AG09319 (cell line): ENCODE measurements at regions not wholly inside any gene's neighbourhood (a gene's known extent, or its start where the extent isn't known, plus 50 kb on each side); places are given as distances from the start of the nearest gene placed in this dataset.
"Not testable (repeated sequence)": the region's sequence is repeated elsewhere in the genome, so short reads cannot be mapped to it uniquely, and the experiment has no call there.

Source experiments
- DNase-seq: peaks from one replicate; pipeline ENCODE4 v3.0.0-alpha.2; 2010; ENCODE audit warnings: low read depth; ENCODE audit errors: extremely low read depth
- TF ChIP-seq, protein P1 (sequence below): IDR thresholded peaks from 2 replicates; pipeline ENCODE4 v1.5.1; 2011; ENCODE audit warnings: low read depth, mild to moderate bottlenecking, inconsistent platforms, low read length, moderate library complexity

DNA sequence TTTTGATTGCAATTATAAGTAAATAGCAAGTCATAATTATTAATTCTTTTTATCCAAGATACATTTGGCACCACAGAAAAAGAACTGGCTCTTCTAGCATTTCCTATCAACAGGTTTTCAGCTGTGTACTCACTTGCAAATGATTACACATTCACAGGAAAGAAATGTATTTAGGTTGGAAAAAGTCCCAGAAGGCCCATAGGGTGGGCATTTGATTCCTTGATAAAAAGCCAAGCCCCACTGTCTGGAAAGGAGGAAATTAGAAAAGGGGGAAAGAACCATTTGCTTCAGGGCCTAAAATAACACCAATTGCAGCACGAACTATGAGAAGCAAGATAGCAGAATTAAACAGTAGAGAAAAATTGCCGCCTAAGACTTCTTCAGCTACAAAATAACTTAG, 80.8 kb upstream of the COL1A2 start:
- no peak for DNase-seq
- TF ChIP-seq, protein P1, sequence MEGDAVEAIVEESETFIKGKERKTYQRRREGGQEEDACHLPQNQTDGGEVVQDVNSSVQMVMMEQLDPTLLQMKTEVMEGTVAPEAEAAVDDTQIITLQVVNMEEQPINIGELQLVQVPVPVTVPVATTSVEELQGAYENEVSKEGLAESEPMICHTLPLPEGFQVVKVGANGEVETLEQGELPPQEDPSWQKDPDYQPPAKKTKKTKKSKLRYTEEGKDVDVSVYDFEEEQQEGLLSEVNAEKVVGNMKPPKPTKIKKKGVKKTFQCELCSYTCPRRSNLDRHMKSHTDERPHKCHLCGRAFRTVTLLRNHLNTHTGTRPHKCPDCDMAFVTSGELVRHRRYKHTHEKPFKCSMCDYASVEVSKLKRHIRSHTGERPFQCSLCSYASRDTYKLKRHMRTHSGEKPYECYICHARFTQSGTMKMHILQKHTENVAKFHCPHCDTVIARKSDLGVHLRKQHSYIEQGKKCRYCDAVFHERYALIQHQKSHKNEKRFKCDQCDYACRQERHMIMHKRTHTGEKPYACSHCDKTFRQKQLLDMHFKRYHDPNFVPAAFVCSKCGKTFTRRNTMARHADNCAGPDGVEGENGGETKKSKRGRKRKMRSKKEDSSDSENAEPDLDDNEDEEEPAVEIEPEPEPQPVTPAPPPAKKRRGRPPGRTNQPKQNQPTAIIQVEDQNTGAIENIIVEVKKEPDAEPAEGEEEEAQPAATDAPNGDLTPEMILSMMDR: no peak

DNA sequence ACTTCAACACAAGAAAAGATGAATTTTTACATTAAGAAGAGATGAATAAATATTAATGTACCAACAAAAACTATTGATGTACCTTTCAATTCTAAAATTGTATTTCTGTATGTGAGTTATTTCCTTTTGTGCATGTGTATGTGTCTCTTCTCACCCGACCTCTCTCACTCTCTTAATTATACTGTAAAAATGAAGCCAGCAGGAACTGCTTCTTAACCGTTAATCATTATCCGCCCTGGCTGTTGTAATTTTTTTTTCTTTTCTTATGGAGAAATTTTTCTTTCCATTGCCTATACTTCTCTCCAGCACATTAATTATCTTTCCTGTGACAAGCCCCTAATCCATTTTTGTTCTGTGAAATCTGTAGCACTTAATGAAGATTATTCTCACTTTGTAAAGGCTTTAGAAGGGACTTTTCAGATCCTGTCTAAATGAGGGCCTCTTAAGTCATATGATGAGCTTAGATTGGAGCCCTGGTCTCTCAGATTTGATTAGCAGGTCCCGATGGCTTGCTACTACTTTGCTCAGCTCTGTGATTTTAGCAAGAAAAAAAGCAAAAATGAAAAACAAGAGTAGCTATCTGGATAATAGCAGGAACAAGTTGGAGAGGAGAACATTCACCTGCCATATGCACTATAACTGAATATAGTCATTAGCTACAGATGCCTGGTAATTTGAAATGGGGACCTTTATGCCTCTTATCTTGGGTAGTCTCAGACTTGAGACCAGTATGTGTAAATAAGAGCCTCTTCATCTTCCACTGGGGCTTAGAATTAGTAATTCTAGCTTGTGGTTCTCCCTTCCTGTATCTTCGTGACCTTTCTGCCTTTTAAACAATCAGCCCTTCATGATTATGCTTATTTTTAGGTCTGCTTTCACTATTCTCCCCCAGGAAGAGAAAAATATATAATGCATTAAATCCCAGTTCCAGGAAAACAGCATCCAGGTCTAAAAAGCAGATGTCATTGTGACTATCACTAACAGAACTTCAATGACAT, 80.0 kb upstream of the COL1A2 start:
- TF ChIP-seq, protein P1: no peak
- no peak for DNase-seq

DNA sequence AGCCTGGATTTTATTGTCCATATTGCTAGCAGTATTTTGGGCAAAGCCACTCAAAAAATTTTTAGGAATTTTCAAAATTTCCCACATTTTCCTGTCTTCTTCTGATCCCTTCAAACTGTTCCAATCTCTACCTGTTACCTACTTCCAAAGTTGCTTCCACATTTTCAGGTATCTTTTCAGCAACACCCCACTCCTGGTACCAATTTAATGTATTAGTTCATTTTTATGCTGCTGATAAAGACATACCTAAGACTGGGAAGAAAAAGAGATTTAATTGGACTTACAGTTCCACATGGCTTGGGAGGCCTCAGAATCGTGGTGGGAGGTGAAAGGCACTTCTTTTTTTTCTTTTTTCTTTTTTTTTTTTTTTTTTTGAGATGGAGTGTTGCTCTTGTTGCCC, 73.6 kb upstream of the COL1A2 start:
- not testable (repeated sequence) for DNase-seq

DNA sequence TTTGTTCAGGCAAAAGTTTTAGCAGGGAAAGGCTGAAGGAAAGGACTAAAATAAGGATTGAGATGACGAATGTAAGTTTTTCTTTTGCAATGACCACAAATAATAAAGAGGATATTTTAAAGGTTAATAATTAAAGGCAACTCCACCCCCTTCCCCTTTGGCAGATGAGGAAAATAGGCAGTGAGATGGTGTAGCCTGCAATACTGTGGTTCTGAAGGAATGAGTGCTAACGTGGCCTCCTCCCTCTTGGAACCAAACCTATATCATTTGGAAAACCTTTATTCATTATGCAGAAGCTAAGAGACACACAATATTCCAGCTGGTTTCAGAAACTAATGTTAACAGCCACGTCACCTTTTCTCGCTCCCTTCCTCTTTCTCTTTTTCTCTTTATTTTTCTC, 70.9 kb upstream of the COL1A2 start:
- DNase-seq: no peak
- TF ChIP-seq, protein P1: no peak

DNA sequence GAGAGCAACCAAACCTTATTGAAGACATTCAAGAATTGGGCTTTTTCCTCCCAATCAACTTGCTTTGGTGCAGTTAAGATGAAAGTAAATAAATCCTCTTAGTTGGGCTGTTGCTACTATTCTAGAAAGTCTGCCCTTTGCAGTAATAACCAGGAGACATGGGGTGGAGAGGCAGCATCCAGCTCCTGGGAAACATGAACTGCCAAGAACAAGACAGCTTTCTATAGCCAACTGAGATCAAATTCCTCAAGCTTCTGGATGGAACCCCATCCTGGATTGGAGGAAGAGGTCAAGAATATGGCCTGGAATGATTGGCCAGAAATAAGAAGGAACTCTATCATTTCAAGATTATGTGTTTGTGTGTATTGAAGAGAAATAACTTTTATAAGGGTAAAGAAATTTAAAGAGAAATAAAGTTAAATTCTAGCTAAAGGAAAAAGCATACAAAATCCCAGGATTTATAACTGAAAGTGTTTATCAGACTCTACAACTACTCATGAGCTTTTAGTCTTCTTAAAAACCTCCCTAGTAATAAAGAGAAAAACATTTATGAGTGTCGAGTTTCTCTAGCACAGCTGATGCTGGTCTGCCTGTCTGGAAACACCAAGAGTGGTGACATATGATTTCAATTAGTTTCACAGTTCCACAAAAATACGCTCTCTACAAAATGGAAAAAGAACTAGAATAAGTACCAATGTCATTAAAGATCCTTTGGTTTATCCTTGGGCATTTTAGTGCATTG, 70.1 kb upstream of the COL1A2 start:
- peak; percentile 52 for DNase-seq
- TF ChIP-seq, protein P1: no peak

DNA sequence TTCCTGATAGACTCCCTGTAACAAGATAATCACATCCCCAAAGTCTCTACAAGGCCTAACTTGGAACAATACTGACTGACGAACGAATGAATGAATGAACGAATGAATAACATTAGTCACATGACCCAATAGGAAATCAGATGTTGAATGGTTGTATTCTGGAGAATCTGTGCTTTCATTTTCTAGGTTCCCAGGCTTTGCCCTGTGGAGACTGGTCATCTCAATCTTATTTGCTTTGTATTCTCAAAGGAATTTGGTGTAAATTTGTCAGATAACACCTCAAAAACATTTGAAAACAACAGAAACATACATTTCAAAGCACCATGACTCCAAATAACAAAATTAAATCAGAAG, 69.6 kb upstream of the COL1A2 start:
- no peak for DNase-seq
- TF ChIP-seq, protein P1: no peak

DNA sequence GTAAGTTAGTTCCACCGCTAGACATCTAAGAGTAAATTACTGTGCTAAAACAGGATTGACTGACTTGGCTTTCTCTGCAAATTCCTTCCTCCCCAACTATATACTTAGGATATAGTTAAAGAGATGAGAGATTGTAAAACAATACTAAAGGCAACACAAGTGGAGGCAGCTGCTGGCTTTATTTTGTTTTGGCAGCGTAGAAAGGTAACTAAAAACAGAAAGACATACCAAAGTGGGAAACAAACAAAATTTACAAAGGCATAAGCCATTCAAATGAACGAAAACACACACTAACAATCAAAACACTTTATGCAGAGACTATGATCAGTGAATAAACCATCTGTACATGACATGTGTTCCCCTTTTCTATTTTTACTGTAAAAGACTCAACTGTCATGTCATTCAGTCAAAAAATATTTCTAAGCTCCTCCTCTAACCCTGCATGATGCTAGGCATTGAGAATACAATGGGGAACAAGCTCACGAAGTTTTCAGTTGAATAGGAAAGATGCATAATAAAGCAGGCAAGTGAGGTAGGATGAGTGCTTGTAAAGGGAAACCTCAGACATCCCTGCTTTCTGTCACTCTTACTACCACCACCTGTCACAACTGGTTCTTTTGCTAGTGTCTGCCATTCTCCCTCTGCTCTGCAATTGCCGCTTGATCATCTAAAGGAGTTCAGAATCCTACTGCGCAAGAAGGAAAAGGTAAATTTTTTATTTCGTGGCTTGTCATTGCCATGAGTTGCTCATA, 64.2 kb upstream of the COL1A2 start:
- TF ChIP-seq, protein P1: no peak
- no peak for DNase-seq
